Uterus (tissue), 3 donors: ENCODE measurements at regions not wholly inside any gene's neighbourhood (a gene's known extent, or its start where the extent isn't known, plus 50 kb on each side); places are given as distances from the start of the nearest gene placed in this dataset.
"Not testable (repeated sequence)": the region's sequence is repeated elsewhere in the genome, so short reads cannot be mapped to it uniquely, and the experiment has no call there.

Experiments
- DNase-seq, 2 donors: peaks; one replicate each; pipeline ENCODE4 v3.0.0-alpha.2; 2019 to 2020
- H3K27ac ChIP-seq, 2 donors: fragments of 200-600 bp; sonication (generic); 1 replicate in 1 of 2; 2 replicates in 1 of 2; pipeline ENCODE4 v1.5.1; 2016 to 2018
- H3K27me3 ChIP-seq, 2 donors: fragments of 200-600 bp; sonication (generic); one replicate each; pipeline ENCODE4 v1.5.1; 2018 to 2019; ENCODE audit warnings: control low read depth in 1 of 2
- H3K36me3 ChIP-seq, 2 donors: fragments of 200-600 bp; sonication (generic); one replicate each; pipeline ENCODE4 v1.5.1; 2019; ENCODE audit warnings: control low read depth in 1 of 2
- H3K4me1 ChIP-seq, 2 donors: fragments of 200-600 bp; sonication (generic); one replicate each; pipeline ENCODE4 v1.5.1; 2018 to 2019; ENCODE audit warnings: control low read depth in 1 of 2
- H3K4me3 ChIP-seq, 2 donors: fragments of 200-600 bp; sonication (generic); 1 replicate in 1 of 2; 2 replicates in 1 of 2; pipeline ENCODE4 v1.5.1; 2018 to 2019; ENCODE audit warnings: mild to moderate bottlenecking in 1 of 2
- H3K9me3 ChIP-seq, 2 donors: fragments of 200-600 bp; sonication (generic); one replicate each; pipeline ENCODE4 v1.5.1; 2019; ENCODE audit warnings: control low read depth in 1 of 2
- CTCF ChIP-seq, 4 experiments: fragments of 200-600 bp in 2 of 4; fragments of 450-650 bp in 2 of 4; sonication (generic) in 2 of 4; IDR thresholded peaks; one replicate each; pipeline ENCODE4 v1.5.1; 2016 to 2019; ENCODE audit warnings: antibody characterized with exemption in 4 of 4, mild to moderate bottlenecking in 2 of 4, moderate library complexity in 1 of 4
- POLR2A ChIP-seq, 2 donors: fragments of 450-650 bp; IDR thresholded peaks; one replicate each; pipeline ENCODE4 v1.6.1; 2016; ENCODE audit warnings: antibody characterized with exemption in 2 of 2, mild to moderate bottlenecking in 1 of 2, moderate library complexity in 1 of 2
- intact Hi-C: fragments of 100-400 bp; cut with DNase I; formaldehyde crosslinking; loops from one replicate; pipeline ENCODE4 v1.15.1; 2023; ENCODE audit warnings: low total_unique reads
- donor health status: DM: yes; HTN: yes; CAD: no.

GRCh38 chr5:158456756-158457155 is 597.8 kb upstream of the CLINT1 start:
- Histone ChIP-seq H3K4me1 (peaks cover 0 to 2% of the 10 kb centered on the region in 2 donors), H3K9me3 (no peaks in the 10 kb centered on the region), H3K27me3 (no peaks in the 10 kb centered on the region), H3K36me3 (no peaks in the 10 kb centered on the region), H3K4me3 (no peak overlapping the region), H3K27ac (no peak overlapping the region)
- no peak for DNase-seq
- TF ChIP-seq POLR2A (IDR thresholded peaks at IDR 0.05) = no peak
- TF ChIP-seq CTCF (IDR thresholded peaks at IDR 0.05) = no peak
- intact Hi-C loops = no loop called here

- intact Hi-C loops = no loop called here
- no peak overlapping the region for H3K4me3 ChIP-seq
- H3K9me3 ChIP-seq = no peaks in the 10 kb centered on the region
- no peak for DNase-seq
- H3K27ac ChIP-seq = no peak overlapping the region
- no peaks in the 10 kb centered on the region for H3K36me3 ChIP-seq
- H3K4me1 ChIP-seq = no peaks in the 10 kb centered on the region
- H3K27me3 ChIP-seq = no peaks in the 10 kb centered on the region
- TF ChIP-seq POLR2A (IDR thresholded peaks at IDR 0.05) = no peak
- TF ChIP-seq CTCF (IDR thresholded peaks at IDR 0.05) = no peak
These were observed 597.3 kb upstream of the CLINT1 start for GRCh38 chr5:158456241-158456640.

GRCh38 chr5:158451993-158452672 is 593.2 kb upstream of the CLINT1 start:
- no peak overlapping the region for H3K4me3 ChIP-seq
- intact Hi-C loops = no loop called here
- DNase-seq = no peak
- H3K27me3 ChIP-seq = no peaks in the 10 kb centered on the region
- H3K4me1 ChIP-seq = no peaks in the 10 kb centered on the region
- TF ChIP-seq CTCF (IDR thresholded peaks at IDR 0.05) (no peak), POLR2A (IDR thresholded peaks at IDR 0.05) (no peak)
- no peaks in the 10 kb centered on the region for H3K36me3 ChIP-seq
- peak overlapping the region; percentile 69 to 76 for H3K27ac ChIP-seq
- no peaks in the 10 kb centered on the region for H3K9me3 ChIP-seq

- DNase-seq = peak; percentile 83 to 92
- no peak for TF ChIP-seq POLR2A (IDR thresholded peaks at IDR 0.05)
- TF ChIP-seq CTCF (IDR thresholded peaks at IDR 0.05) = no peak
- Histone ChIP-seq H3K36me3 (no peaks in the 10 kb centered on the region), H3K4me3 (no peak overlapping the region), H3K27ac (peak overlapping the region; percentile 76 to 81), H3K9me3 (no peaks in the 10 kb centered on the region), H3K4me1 (no peaks in the 10 kb centered on the region), H3K27me3 (no peaks in the 10 kb centered on the region)
- intact Hi-C loops = no loop called here
These were observed 592.5 kb upstream of the CLINT1 start for GRCh38 chr5:158451203-158451992.

GRCh38 chr5:158450751-158451171 is 591.8 kb upstream of the CLINT1 start:
- TF ChIP-seq CTCF (IDR thresholded peaks at IDR 0.05) (no peak), POLR2A (IDR thresholded peaks at IDR 0.05) (no peak)
- Histone ChIP-seq H3K9me3 (no peaks in the 10 kb centered on the region), H3K27ac (peak overlapping the region; percentile 76 to 81), H3K27me3 (no peaks in the 10 kb centered on the region), H3K4me3 (no peak overlapping the region), H3K36me3 (no peaks in the 10 kb centered on the region), H3K4me1 (no peaks in the 10 kb centered on the region)
- intact Hi-C loops = no loop called here
- DNase-seq = no peak

- H3K4me3 ChIP-seq, H3K27me3 ChIP-seq, H3K9me3 ChIP-seq, H3K4me1 ChIP-seq, intact Hi-C loops, H3K36me3 ChIP-seq, DNase-seq, H3K27ac ChIP-seq: not testable (repeated sequence)
These were observed 587.8 kb upstream of the CLINT1 start for GRCh38 chr5:158446761-158447160.

- H3K27ac ChIP-seq, H3K36me3 ChIP-seq, intact Hi-C loops, H3K9me3 ChIP-seq, DNase-seq, H3K4me3 ChIP-seq, H3K27me3 ChIP-seq, H3K4me1 ChIP-seq: not testable (repeated sequence)
These were observed 580.3 kb upstream of the CLINT1 start for GRCh38 chr5:158439204-158439603.
